Progenitor cell of endocrine pancreas (in vitro differentiated cells): ENCODE measurements at regions not wholly inside any gene's neighbourhood (a gene's known extent, or its start where the extent isn't known, plus 50 kb on each side); places are given as distances from the start of the nearest gene placed in this dataset.
"Not testable (repeated sequence)": the region's sequence is repeated elsewhere in the genome, so short reads cannot be mapped to it uniquely, and the experiment has no call there.

ENCODE experiments used
- DNase-seq: peaks from one replicate; pipeline ENCODE4 v3.0.0; 2021; ENCODE audit warnings: low spot score; ENCODE audit not compliant: unreplicated experiment
- H3K27ac Mint-ChIP-seq: 2 replicates; pipeline ENCODE4 v1.8.0; 2021; ENCODE audit warnings: mild to moderate bottlenecking, moderate library complexity, mixed read lengths
- H3K27me3 Mint-ChIP-seq: 2 replicates; pipeline ENCODE4 v1.8.0; 2021; ENCODE audit warnings: mixed read lengths
- H3K36me3 Mint-ChIP-seq: 2 replicates; pipeline ENCODE4 v1.8.0; 2022; ENCODE audit warnings: mixed read lengths; ENCODE audit not compliant: insufficient read depth
- H3K4me1 Mint-ChIP-seq: 2 replicates; pipeline ENCODE4 v1.8.0; 2021; ENCODE audit warnings: low read depth, mixed read lengths
- H3K4me3 Mint-ChIP-seq: 2 replicates; pipeline ENCODE4 v1.8.0; 2021; ENCODE audit warnings: low read depth, mild to moderate bottlenecking, moderate library complexity, mixed read lengths
- H3K9me3 Mint-ChIP-seq: 2 replicates; pipeline ENCODE4 v1.8.0; 2021; ENCODE audit warnings: low read depth, mixed read lengths
- TF ChIP-seq, protein P1 (sequence below): fragments of 200-600 bp; sonication (generic); IDR thresholded peaks from one replicate; pipeline ENCODE4 v1.5.0; 2021; ENCODE audit warnings: antibody characterized with exemption, mild to moderate bottlenecking; ENCODE audit not compliant: unreplicated experiment

DNA sequence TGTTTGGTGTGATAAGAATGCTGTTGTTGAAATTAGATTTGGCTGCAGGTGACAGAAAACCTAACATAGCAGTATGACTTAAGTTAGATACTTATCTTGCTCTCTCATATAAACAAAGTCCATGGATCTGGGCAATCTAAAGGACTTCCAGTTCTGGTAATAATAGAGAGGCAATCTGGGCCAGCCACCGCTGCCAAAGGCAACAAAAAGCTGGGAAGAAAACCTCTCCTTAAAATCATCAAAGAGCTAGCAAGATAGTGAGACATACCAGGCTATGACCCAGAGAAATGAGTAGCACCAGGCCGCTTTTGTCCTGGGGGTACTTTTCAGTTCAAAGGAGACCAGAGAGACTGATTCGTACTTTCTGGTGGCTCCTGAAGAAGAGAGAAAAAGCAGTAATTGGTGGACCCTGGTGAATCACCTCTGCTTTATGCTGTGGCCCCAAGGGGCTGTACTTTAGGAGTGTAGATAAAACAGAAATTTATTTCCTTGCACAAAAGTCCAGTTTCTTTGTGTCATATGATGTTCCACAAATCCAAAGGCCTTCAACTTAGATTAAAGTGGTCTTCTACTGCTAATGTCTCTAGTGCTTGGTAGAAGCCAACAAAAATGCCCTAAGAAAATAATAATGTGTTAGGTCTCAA, 125.4 kb downstream of the TBX19 start:
- H3K27ac Mint-ChIP-seq = no peak overlapping the region
- TF ChIP-seq, protein P1, sequence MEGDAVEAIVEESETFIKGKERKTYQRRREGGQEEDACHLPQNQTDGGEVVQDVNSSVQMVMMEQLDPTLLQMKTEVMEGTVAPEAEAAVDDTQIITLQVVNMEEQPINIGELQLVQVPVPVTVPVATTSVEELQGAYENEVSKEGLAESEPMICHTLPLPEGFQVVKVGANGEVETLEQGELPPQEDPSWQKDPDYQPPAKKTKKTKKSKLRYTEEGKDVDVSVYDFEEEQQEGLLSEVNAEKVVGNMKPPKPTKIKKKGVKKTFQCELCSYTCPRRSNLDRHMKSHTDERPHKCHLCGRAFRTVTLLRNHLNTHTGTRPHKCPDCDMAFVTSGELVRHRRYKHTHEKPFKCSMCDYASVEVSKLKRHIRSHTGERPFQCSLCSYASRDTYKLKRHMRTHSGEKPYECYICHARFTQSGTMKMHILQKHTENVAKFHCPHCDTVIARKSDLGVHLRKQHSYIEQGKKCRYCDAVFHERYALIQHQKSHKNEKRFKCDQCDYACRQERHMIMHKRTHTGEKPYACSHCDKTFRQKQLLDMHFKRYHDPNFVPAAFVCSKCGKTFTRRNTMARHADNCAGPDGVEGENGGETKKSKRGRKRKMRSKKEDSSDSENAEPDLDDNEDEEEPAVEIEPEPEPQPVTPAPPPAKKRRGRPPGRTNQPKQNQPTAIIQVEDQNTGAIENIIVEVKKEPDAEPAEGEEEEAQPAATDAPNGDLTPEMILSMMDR = no peak
- H3K9me3 Mint-ChIP-seq = peaks cover 12% of the 10 kb centered on the region
- no peak overlapping the region for H3K4me3 Mint-ChIP-seq
- no peaks in the 10 kb centered on the region for H3K4me1 Mint-ChIP-seq
- no peaks in the 10 kb centered on the region for H3K27me3 Mint-ChIP-seq
- DNase-seq = no peak
- peaks cover 1% of the 10 kb centered on the region for H3K36me3 Mint-ChIP-seq

DNA sequence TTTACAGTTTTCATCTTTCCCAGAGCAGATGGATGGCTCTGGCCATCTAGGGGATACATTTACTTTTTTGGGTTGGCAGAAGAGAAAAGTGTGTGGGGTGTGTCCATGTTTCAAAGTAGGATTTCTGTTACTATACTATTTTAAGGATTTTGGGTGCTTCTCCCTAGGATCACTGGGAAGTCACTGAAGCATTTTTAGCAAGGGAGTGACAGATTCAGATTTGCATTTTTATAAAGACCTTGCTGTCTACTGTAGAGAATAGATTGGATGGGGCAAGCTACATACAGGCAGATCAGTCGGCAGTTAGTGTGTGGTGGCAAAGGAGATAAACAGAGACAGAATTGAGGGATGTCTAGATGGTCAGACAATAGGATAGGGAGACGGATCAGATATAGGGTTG, 122.5 kb downstream of the TBX19 start:
- no peak for DNase-seq
- H3K4me1 Mint-ChIP-seq = peaks cover 6% of the 10 kb centered on the region

DNA sequence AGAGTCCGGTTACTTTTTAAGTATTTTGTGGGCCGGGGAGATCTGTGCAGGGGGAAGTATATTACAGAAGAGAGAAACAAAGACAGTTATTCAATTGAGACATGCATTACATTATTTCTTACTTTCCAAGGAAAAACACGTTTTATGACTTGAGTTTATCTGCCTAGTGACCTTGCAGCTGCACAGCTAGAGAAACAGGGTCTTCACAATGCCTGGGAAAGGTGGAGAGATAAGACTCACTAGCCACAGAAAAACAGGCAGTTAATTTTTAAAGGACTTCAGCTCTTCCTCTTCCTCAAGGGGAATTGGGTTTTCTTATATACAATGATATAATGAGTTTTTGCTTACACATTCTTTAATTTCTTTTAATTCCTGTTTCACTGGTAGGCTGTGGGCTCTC, 121.8 kb downstream of the TBX19 start:
- H3K9me3 Mint-ChIP-seq = peaks cover 11% of the 10 kb centered on the region
- not testable (repeated sequence) for H3K4me1 Mint-ChIP-seq, H3K27ac Mint-ChIP-seq, DNase-seq, H3K4me3 Mint-ChIP-seq, H3K27me3 Mint-ChIP-seq, H3K36me3 Mint-ChIP-seq

More for the DNA sequence above, 122.5 kb downstream of the TBX19 start:
- H3K27ac Mint-ChIP-seq = no peak overlapping the region
- H3K36me3 Mint-ChIP-seq = no peaks in the 10 kb centered on the region
- H3K4me3 Mint-ChIP-seq = no peak overlapping the region
- peaks cover 12% of the 10 kb centered on the region for H3K9me3 Mint-ChIP-seq
- TF ChIP-seq, protein P1 = no peak
- H3K27me3 Mint-ChIP-seq = no peaks in the 10 kb centered on the region

DNA sequence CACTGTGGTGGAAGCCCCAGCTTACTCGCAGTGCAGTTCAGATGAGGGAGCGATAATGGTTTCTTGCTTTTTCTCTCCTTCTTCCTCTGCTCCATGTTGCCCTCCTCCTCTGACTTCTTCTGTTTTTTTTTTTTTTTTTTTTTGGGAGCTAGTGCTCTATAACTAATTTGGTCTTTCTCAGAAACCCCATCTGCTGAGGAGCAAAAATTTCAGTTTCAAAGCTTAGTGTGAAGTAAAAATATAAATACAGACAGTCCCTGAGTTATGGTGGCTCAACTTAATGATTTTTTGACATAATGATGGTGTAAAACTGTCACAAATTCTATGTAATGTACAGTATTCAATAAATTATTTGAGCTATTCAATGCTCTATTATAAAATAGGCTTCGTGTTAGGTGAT, 120.7 kb downstream of the TBX19 start:
- H3K36me3 Mint-ChIP-seq = no peaks in the 10 kb centered on the region
- no peak for DNase-seq

DNA sequence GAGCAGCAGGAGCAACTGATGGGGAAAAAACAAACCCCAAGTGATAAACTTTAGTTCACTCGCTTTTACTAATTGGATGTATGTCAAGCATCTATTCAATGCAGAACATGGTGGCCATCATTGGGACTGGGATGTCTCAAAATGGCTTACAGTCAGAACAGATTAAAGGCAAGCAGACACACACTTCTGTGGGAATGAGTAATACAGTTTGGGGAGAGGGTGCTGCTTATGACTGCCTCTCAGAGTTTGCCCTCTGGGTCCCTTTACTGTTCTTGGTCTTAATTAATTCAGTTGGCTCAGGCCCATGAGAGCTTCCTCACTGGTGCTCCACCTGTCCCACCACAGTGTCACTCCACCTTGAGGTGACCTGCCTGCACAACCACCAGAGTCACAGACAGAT, 119.5 kb downstream of the TBX19 start:
- DNase-seq = no peak
- Mint-ChIP-seq H3K4me1 (peaks cover 6% of the 10 kb centered on the region), H3K27ac (no peak overlapping the region), H3K4me3 (no peak overlapping the region), H3K27me3 (no peaks in the 10 kb centered on the region), H3K36me3 (no peaks in the 10 kb centered on the region), H3K9me3 (no peaks in the 10 kb centered on the region)
- TF ChIP-seq, protein P1 = no peak

More for the DNA sequence above, 120.7 kb downstream of the TBX19 start:
- TF ChIP-seq, protein P1 = no peak
- H3K27me3 Mint-ChIP-seq = no peaks in the 10 kb centered on the region
- H3K27ac Mint-ChIP-seq = no peak overlapping the region
- H3K4me3 Mint-ChIP-seq = no peak overlapping the region
- no peaks in the 10 kb centered on the region for H3K9me3 Mint-ChIP-seq
- peaks cover 6% of the 10 kb centered on the region for H3K4me1 Mint-ChIP-seq

DNA sequence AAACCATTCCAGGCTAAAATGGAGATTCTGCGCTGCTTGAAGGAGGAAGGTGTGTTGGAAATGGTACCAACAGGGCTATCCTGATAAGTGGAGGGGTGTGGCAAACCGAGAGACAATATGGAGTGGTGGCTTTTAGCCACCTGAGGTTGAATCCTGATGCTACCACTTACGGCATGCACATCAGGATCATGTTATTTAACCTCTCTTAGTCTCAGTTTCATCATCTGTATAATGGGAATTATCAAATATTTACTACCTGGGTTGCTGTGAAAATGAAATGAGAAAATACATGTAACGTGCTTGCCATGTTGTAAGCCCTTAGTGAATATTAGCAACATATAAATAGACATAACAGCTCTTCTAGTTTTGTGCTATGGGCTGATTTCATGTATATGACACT, 117.1 kb downstream of the TBX19 start:
- H3K4me3 Mint-ChIP-seq = no peak overlapping the region
- no peaks in the 10 kb centered on the region for H3K9me3 Mint-ChIP-seq
- no peaks in the 10 kb centered on the region for H3K27me3 Mint-ChIP-seq
- TF ChIP-seq, protein P1 = no peak
- no peaks in the 10 kb centered on the region for H3K36me3 Mint-ChIP-seq
- no peak for DNase-seq
- H3K27ac Mint-ChIP-seq = no peak overlapping the region
- peaks cover 6% of the 10 kb centered on the region for H3K4me1 Mint-ChIP-seq
